ENCODE measurements at regions not wholly inside any gene's neighbourhood (a gene's known extent, or its start where the extent isn't known, plus 50 kb on each side); places are given as distances from the start of the nearest gene placed in this dataset.

DNA sequence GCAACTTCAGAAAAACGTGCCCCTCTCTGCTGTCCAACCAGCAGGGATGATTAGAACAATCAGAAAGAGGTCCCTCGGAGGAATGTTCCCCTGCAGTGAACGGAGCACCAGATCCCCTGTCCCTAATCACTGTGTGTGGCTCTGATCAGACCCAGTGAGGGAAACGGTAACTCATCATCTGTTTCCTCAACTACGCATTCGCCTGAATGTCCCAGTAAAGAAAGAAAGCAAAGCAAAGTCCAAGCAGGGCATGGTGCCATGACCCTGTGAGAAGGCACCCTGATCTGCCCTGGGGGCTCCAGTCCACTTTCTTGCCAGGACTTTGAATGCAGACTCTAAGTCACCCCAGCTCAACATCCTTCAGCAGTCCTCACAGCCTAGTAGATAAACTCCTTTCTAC lies 149.2 kb downstream of the LY86 start:
- Histone ChIP-seq H4K20me1 (replicated peaks; ENCODE audit: control insufficient read depth, extremely low read depth, insufficient read depth, low read length) (no peaks in the 10 kb centered on the region), H3K27ac (ENCODE audit: insufficient read depth, low read depth, low read length) (no peak overlapping the region), H3K4me2 (ENCODE audit: insufficient read depth, low read length) (no peak overlapping the region), H3K27me3 (ENCODE audit: control insufficient read depth in 2 of 2, insufficient read depth in 2 of 2, low read length in 2 of 2) (peaks cover 5 to 8% of the 10 kb centered on the region in 2 experiments), H3K4me1 (ENCODE audit: control insufficient read depth, extremely low read depth, insufficient read depth, low read length) (no peaks in the 10 kb centered on the region), H2AFZ (ENCODE audit: low read depth, low read length) (no peak overlapping the region), H3K9ac (replicated peaks; ENCODE audit: extremely low read depth, insufficient read depth, low read length) (no peak overlapping the region), H3K4me3 (replicated peaks in 1 of 3; ENCODE audit: insufficient read depth in 1 of 3, low read depth in 1 of 3, low read length in 3 of 3) (no peak overlapping the region), H3K9me3 (replicated peaks; ENCODE audit: control insufficient read depth, insufficient read depth, low read length) (no peaks in the 10 kb centered on the region), H3K79me2 (ENCODE audit: control insufficient read depth, insufficient read depth, low read length) (no peaks in the 10 kb centered on the region), H3K36me3 (ENCODE audit: control insufficient read depth in 2 of 2, extremely low read depth in 1 of 2, insufficient read depth in 2 of 2, low read length in 2 of 2) (no peaks in the 10 kb centered on the region), H3K9me1 (replicated peaks; ENCODE audit: control insufficient read depth, extremely low read depth, insufficient read depth, low read length) (no peaks in the 10 kb centered on the region)
- dilution Hi-C loops (cut with MboI; ENCODE audit: extremely low pct_ligation_motif_present, low sequenced_read_pairs) (no loop called here), intact Hi-C loops (cut with micrococcal nuclease) (no loop called here)
- BruUV-seq (replicated peaks) = no TSS peak
- POLR2A ChIA-PET = no interaction called here
- CTCF ChIA-PET = no interaction called here
- DNase-seq (ENCODE audit: low read depth, low spot score) = no peak
- TF ChIP-seq JUN (IDR thresholded peaks at IDR 0.05; ENCODE audit: borderline replicate concordance, insufficient read depth, insufficient read length, low read depth) (no peak), EZH2 (IDR thresholded peaks at IDR 0.05; ENCODE audit: borderline replicate concordance, low read depth, low read length, severe bottlenecking) (no peak), GATA2 (IDR thresholded peaks at IDR 0.05; ENCODE audit: insufficient read depth, insufficient read length, low read depth, low read length) (no peak)
- no peak for FAIRE-seq

DNA sequence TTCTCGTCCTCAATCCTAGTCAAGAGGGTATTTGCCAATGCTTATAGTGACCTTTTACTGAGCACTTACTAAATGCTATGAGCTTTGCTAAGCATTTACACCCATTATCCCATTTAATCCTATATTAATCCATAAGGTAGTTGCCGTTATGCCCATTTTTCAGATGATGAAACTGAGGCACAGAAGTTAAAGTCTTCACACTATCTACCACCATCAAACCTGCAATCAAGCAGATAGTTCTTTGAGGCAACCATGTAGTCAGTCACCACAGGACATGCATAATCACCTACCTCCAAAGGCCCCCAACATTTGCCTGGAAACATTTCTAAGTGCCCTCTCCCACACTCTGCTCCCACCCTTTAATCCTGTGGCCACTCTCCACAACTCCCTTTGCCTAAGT lies 149.6 kb downstream of the LY86 start:
- ChIA-PET CTCF (no interaction called here), POLR2A (no interaction called here)
- Histone ChIP-seq H3K9ac (replicated peaks; ENCODE audit: extremely low read depth, insufficient read depth, low read length) (no peak overlapping the region), H3K4me3 (replicated peaks in 1 of 3; ENCODE audit: insufficient read depth in 1 of 3, low read depth in 1 of 3, low read length in 3 of 3) (no peak overlapping the region), H3K9me1 (replicated peaks; ENCODE audit: control insufficient read depth, extremely low read depth, insufficient read depth, low read length) (no peaks in the 10 kb centered on the region), H3K27me3 (ENCODE audit: control insufficient read depth in 2 of 2, insufficient read depth in 2 of 2, low read length in 2 of 2) (peaks cover 5 to 8% of the 10 kb centered on the region in 2 experiments), H3K9me3 (replicated peaks; ENCODE audit: control insufficient read depth, insufficient read depth, low read length) (no peaks in the 10 kb centered on the region), H4K20me1 (replicated peaks; ENCODE audit: control insufficient read depth, extremely low read depth, insufficient read depth, low read length) (no peaks in the 10 kb centered on the region), H3K4me1 (ENCODE audit: control insufficient read depth, extremely low read depth, insufficient read depth, low read length) (no peaks in the 10 kb centered on the region), H3K36me3 (ENCODE audit: control insufficient read depth in 2 of 2, extremely low read depth in 1 of 2, insufficient read depth in 2 of 2, low read length in 2 of 2) (no peaks in the 10 kb centered on the region), H3K4me2 (ENCODE audit: insufficient read depth, low read length) (no peak overlapping the region), H2AFZ (ENCODE audit: low read depth, low read length) (no peak overlapping the region), H3K79me2 (ENCODE audit: control insufficient read depth, insufficient read depth, low read length) (no peaks in the 10 kb centered on the region), H3K27ac (ENCODE audit: insufficient read depth, low read depth, low read length) (no peak overlapping the region)
- TF ChIP-seq EZH2 (IDR thresholded peaks at IDR 0.05; ENCODE audit: borderline replicate concordance, low read depth, low read length, severe bottlenecking) (no peak), FOS (IDR thresholded peaks at IDR 0.05; ENCODE audit: borderline replicate concordance, insufficient read depth, low read length) (no peak), JUN (IDR thresholded peaks at IDR 0.05; ENCODE audit: borderline replicate concordance, insufficient read depth, insufficient read length, low read depth) (no peak), GATA2 (IDR thresholded peaks at IDR 0.05; ENCODE audit: insufficient read depth, insufficient read length, low read depth, low read length) (no peak), POLR2A (IDR thresholded peaks at IDR 0.05; ENCODE audit: low read depth, low read length) (no peak), POLR2AphosphoS5 (IDR thresholded peaks at IDR 0.05; ENCODE audit: insufficient read depth, low read depth, low read length) (no peak), MYC (IDR thresholded peaks at IDR 0.05; ENCODE audit: low read depth, low read length) (no peak)
- TF ChIP-seq, protein P1, sequence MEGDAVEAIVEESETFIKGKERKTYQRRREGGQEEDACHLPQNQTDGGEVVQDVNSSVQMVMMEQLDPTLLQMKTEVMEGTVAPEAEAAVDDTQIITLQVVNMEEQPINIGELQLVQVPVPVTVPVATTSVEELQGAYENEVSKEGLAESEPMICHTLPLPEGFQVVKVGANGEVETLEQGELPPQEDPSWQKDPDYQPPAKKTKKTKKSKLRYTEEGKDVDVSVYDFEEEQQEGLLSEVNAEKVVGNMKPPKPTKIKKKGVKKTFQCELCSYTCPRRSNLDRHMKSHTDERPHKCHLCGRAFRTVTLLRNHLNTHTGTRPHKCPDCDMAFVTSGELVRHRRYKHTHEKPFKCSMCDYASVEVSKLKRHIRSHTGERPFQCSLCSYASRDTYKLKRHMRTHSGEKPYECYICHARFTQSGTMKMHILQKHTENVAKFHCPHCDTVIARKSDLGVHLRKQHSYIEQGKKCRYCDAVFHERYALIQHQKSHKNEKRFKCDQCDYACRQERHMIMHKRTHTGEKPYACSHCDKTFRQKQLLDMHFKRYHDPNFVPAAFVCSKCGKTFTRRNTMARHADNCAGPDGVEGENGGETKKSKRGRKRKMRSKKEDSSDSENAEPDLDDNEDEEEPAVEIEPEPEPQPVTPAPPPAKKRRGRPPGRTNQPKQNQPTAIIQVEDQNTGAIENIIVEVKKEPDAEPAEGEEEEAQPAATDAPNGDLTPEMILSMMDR (IDR thresholded peaks at IDR 0.05; ENCODE audit: extremely low read depth in 1 of 2, insufficient read depth in 1 of 2, low read depth in 1 of 2, low read length in 2 of 2) = no peak
- TF ChIP-seq, protein P2, sequence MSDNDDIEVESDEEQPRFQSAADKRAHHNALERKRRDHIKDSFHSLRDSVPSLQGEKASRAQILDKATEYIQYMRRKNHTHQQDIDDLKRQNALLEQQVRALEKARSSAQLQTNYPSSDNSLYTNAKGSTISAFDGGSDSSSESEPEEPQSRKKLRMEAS (IDR thresholded peaks at IDR 0.05; ENCODE audit: insufficient read depth, insufficient read length) = no peak
- intact Hi-C loops (cut with micrococcal nuclease) = no loop called here
- DNase-seq (ENCODE audit: low read depth, low spot score) (no peak), FAIRE-seq (no peak)
- BruUV-seq (replicated peaks) = no TSS peak
- dilution Hi-C loops (cut with MboI; ENCODE audit: extremely low pct_ligation_motif_present, low sequenced_read_pairs) = no loop called here
